PC-9 (cell line): ENCODE measurements at regions not wholly inside any gene's neighbourhood (a gene's known extent, or its start where the extent isn't known, plus 50 kb on each side); places are given as distances from the start of the nearest gene placed in this dataset.

Experiments used
- BruUV-seq: library from RNA; stranded (reverse); fragments of 400-500 nt; replicated peaks from 2 replicates; lab custom pipeline; 2021; lab: Mats Ljungman, UMichigan
- CTCF ChIA-PET: fragments of 300-600 bp; sonication (Branson Sonifier 250); formaldehyde crosslinking; loops from one replicate; lab custom pipeline; 2022; ENCODE audit warnings: antibody characterized with exemption; lab: Charles Lee
- POLR2A ChIA-PET: fragments of 300-600 bp; sonication (Branson Sonifier 250); formaldehyde crosslinking; loops from one replicate; lab custom pipeline; 2022; ENCODE audit warnings: antibody characterized with exemption; ENCODE audit not compliant: unreplicated experiment; lab: Charles Lee
- DNase-seq, 2 experiments: peaks; one replicate each; pipeline versions ENCODE4 v3.0.0 to v3.0.0-alpha.2; 2015 to 2022; ENCODE audit warnings: mixed read lengths in 1 of 2
- H2AFZ ChIP-seq: fragments of 200-600 bp; sonication (generic); 2 replicates; pipeline ENCODE4 v1.8.1; 2017; ENCODE audit warnings: antibody characterized with exemption
- H3F3A ChIP-seq: fragments of 200-600 bp; sonication (generic); 2 replicates; pipeline ENCODE4 v1.8.1; 2017; ENCODE audit warnings: antibody characterized with exemption, mild to moderate bottlenecking, low read depth; ENCODE audit not compliant: insufficient read depth
- H3K27ac ChIP-seq: fragments of 200-600 bp; sonication (generic); 2 replicates; pipeline ENCODE4 v1.6.1; 2016; ENCODE audit warnings: mixed run types
- H3K27me3 ChIP-seq: fragments of 200-600 bp; sonication (generic); 2 replicates; pipeline ENCODE4 v1.6.1; 2016; ENCODE audit warnings: low read depth, mixed run types; ENCODE audit not compliant: insufficient read depth
- H3K36me3 ChIP-seq: fragments of 200-600 bp; sonication (generic); 2 replicates; pipeline ENCODE4 v1.6.1; 2016; ENCODE audit warnings: low read depth, mixed run types
- H3K4me1 ChIP-seq: fragments of 200-600 bp; sonication (generic); replicated peaks from 2 replicates; pipeline ENCODE4 v1.6.1; 2016; ENCODE audit warnings: mixed run types; ENCODE audit not compliant: insufficient read depth
- H3K4me2 ChIP-seq: fragments of 200-600 bp; sonication (generic); 2 replicates; pipeline ENCODE4 v1.6.1; 2017; ENCODE audit warnings: mixed run types
- H3K4me3 ChIP-seq: fragments of 200-600 bp; sonication (generic); 2 replicates; pipeline ENCODE4 v1.6.1; 2016; ENCODE audit warnings: mixed run types
- H3K79me2 ChIP-seq: fragments of 200-600 bp; sonication (generic); 2 replicates; pipeline ENCODE4 v1.6.1; 2017; ENCODE audit warnings: low read depth, mixed run types
- H3K9me2 ChIP-seq: fragments of 200-600 bp; sonication (generic); 2 replicates; pipeline ENCODE4 v1.8.1; 2017; ENCODE audit warnings: mild to moderate bottlenecking; ENCODE audit not compliant: insufficient read depth
- H3K9me3 ChIP-seq: fragments of 200-600 bp; sonication (generic); 2 replicates; pipeline ENCODE4 v1.8.1; 2016; ENCODE audit warnings: low read depth; ENCODE audit not compliant: insufficient read depth
- H4K20me1 ChIP-seq: fragments of 200-600 bp; sonication (generic); 2 replicates; pipeline ENCODE4 v1.8.1; 2017; ENCODE audit not compliant: insufficient read depth
- EZH2 ChIP-seq: fragments of 200-600 bp; sonication (generic); IDR thresholded peaks from 2 replicates; pipeline ENCODE4 v1.8.0; 2017; ENCODE audit warnings: antibody characterized with exemption, low read depth
- intact Hi-C: fragments of 100-400 bp; cut with micrococcal nuclease; formaldehyde crosslinking; loops from one replicate; pipeline ENCODE4 v1.10.0; 2022; ENCODE audit not compliant: unreplicated experiment
- TF ChIP-seq, protein P1 (sequence below): fragments of 200-600 bp; sonication (generic); conservative IDR thresholded peaks from 2 replicates; pipeline ENCODE4 v1.6.1; 2017; ENCODE audit warnings: mixed run types, antibody characterized with exemption, mild to moderate bottlenecking, moderate library complexity

GRCh38 chr1:229762891-229763290 lies 136.8 kb downstream of the URB2 start:
- Histone ChIP-seq H3K27ac (no peak overlapping the region), H3K4me1 (peaks cover 12% of the 10 kb centered on the region), H2AFZ (no peak overlapping the region), H3K9me2 (no peaks in the 10 kb centered on the region), H4K20me1 (no peaks in the 10 kb centered on the region), H3K9me3 (no peaks in the 10 kb centered on the region), H3F3A (0 out of 2 replicates have a peak, but pooled peaks cover under 1% of the 10 kb centered on the region), H3K4me2 (no peak overlapping the region), H3K36me3 (no peaks in the 10 kb centered on the region), H3K4me3 (no peak overlapping the region), H3K79me2 (no peaks in the 10 kb centered on the region), H3K27me3 (0 out of 2 replicates have a peak, but pooled peaks cover 6% of the 10 kb centered on the region)
- CTCF ChIA-PET, result no interaction called here
- intact Hi-C loops, result no loop called here
- no peak for DNase-seq
- BruUV-seq, result no TSS peak
- POLR2A ChIA-PET, result no interaction called here
- no peak for TF ChIP-seq EZH2

- CTCF ChIA-PET, result no interaction called here
- Histone ChIP-seq H3K36me3 (no peaks in the 10 kb centered on the region), H3K27me3 (0 out of 2 replicates have a peak, but pooled peaks cover 6% of the 10 kb centered on the region), H3K79me2 (no peaks in the 10 kb centered on the region), H3F3A (no peaks in the 10 kb centered on the region), H3K4me2 (0 out of 2 replicates have a peak overlapping the region, but pooled peaks have one; percentile 6), H3K4me3 (no peak overlapping the region), H3K9me3 (no peaks in the 10 kb centered on the region; the same call in 1 of the 2 replicates), H4K20me1 (no peaks in the 10 kb centered on the region), H2AFZ (no peak overlapping the region), H3K9me2 (no peaks in the 10 kb centered on the region), H3K27ac (no peak overlapping the region), H3K4me1 (no peaks in the 10 kb centered on the region)
- TF ChIP-seq, protein P1, sequence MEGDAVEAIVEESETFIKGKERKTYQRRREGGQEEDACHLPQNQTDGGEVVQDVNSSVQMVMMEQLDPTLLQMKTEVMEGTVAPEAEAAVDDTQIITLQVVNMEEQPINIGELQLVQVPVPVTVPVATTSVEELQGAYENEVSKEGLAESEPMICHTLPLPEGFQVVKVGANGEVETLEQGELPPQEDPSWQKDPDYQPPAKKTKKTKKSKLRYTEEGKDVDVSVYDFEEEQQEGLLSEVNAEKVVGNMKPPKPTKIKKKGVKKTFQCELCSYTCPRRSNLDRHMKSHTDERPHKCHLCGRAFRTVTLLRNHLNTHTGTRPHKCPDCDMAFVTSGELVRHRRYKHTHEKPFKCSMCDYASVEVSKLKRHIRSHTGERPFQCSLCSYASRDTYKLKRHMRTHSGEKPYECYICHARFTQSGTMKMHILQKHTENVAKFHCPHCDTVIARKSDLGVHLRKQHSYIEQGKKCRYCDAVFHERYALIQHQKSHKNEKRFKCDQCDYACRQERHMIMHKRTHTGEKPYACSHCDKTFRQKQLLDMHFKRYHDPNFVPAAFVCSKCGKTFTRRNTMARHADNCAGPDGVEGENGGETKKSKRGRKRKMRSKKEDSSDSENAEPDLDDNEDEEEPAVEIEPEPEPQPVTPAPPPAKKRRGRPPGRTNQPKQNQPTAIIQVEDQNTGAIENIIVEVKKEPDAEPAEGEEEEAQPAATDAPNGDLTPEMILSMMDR, result no peak
- TF ChIP-seq EZH2, result no peak
- POLR2A ChIA-PET, result no interaction called here
- intact Hi-C loops, result no loop called here
- no TSS peak for BruUV-seq
- DNase-seq, result peak in 1 of 2 experiments; percentile 66
Measured at GRCh38 chr1:229768232-229768631, 142.2 kb downstream of the URB2 start.

- Histone ChIP-seq H4K20me1 (no peaks in the 10 kb centered on the region), H3K79me2 (no peaks in the 10 kb centered on the region), H3K4me3 (no peak overlapping the region), H3K4me1 (no peaks in the 10 kb centered on the region), H3K36me3 (no peaks in the 10 kb centered on the region), H3K27ac (no peak overlapping the region), H3K9me2 (no peaks in the 10 kb centered on the region), H3K27me3 (0 out of 2 replicates have a peak, but pooled peaks cover 6% of the 10 kb centered on the region), H3K9me3 (no peaks in the 10 kb centered on the region; the same call in 1 of the 2 replicates), H3F3A (no peaks in the 10 kb centered on the region), H2AFZ (no peak overlapping the region), H3K4me2 (no peak overlapping the region)
- CTCF ChIA-PET, result no interaction called here
- no TSS peak for BruUV-seq
- DNase-seq, result no peak
- TF ChIP-seq, protein P1, result no peak
- POLR2A ChIA-PET, result no interaction called here
- intact Hi-C loops, result no loop called here
Measured at GRCh38 chr1:229769006-229769405, 143.0 kb downstream of the URB2 start.

DNA sequence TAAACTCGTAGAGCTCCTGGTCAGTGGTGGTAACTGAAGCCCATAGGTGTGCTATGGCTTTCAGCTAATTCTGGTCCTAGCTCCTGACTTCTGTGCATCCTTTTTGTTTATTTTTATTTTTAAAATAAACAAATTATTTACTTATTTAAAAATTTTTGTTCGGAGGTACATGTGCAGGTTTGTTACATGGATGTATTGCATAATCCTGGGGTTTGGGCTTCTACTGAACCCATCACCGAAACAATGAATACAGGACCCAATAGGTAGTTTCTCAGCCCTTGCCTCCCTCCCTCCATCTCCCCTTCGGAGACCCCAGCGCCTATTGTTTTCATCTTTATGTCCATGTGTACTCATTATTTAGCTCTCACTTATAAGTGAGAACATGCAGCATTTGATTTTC lies 143.8 kb downstream of the URB2 start:
- Histone ChIP-seq H3K27me3 (0 out of 2 replicates have a peak, but pooled peaks cover 6% of the 10 kb centered on the region), H3F3A (no peaks in the 10 kb centered on the region), H3K9me2 (no peaks in the 10 kb centered on the region), H3K4me1 (no peaks in the 10 kb centered on the region), H2AFZ (no peak overlapping the region), H3K9me3 (no peaks in the 10 kb centered on the region; the same call in 1 of the 2 replicates), H3K36me3 (no peaks in the 10 kb centered on the region), H4K20me1 (no peaks in the 10 kb centered on the region), H3K4me3 (no peak overlapping the region), H3K4me2 (no peak overlapping the region), H3K27ac (no peak overlapping the region), H3K79me2 (no peaks in the 10 kb centered on the region)
- TF ChIP-seq, protein P1, result no peak
- no peak for TF ChIP-seq EZH2
- ChIA-PET POLR2A (no interaction called here), CTCF (no interaction called here)
- DNase-seq, result no peak
- no TSS peak for BruUV-seq
- intact Hi-C loops, result no loop called here
